Dedifferentiated amniotic fluid mesenchymal stem cell (primary cell): ENCODE measurements at regions not wholly inside any gene's neighbourhood (a gene's known extent, or its start where the extent isn't known, plus 50 kb on each side); places are given as distances from the start of the nearest gene placed in this dataset.
"Not testable (repeated sequence)": the region's sequence is repeated elsewhere in the genome, so short reads cannot be mapped to it uniquely, and the experiment has no call there.

Source experiments
- DNase-seq: peaks from one replicate; pipeline ENCODE4 v3.0.0-alpha.2; 2016; ENCODE audit errors: extremely low spot score

GRCh38 chr18:57882465-57882864 is 79.3 kb upstream of the ATP8B1 start:
- DNase-seq: no peak

GRCh38 chr18:57881818-57882413 is 78.8 kb upstream of the ATP8B1 start:
- peak; percentile 77 for DNase-seq

- DNase-seq: not testable (repeated sequence)
Observed at GRCh38 chr18:57879924-57880323, 76.8 kb upstream of the ATP8B1 start.

- DNase-seq: peak; percentile 16
Observed at GRCh38 chr18:57869221-57869620, 66.1 kb upstream of the ATP8B1 start.

GRCh38 chr18:57866355-57866754 is 63.2 kb upstream of the ATP8B1 start:
- DNase-seq: no peak

GRCh38 chr18:57864615-57865121 is 61.6 kb upstream of the ATP8B1 start:
- DNase-seq: no peak

GRCh38 chr18:57863706-57864105 is 60.6 kb upstream of the ATP8B1 start:
- no peak for DNase-seq

- DNase-seq: no peak
Observed at GRCh38 chr18:57859314-57859713, 56.2 kb upstream of the ATP8B1 start.

- no peak for DNase-seq
Observed at GRCh38 chr18:57856557-57857280, 53.6 kb upstream of the ATP8B1 start.

- no peak for DNase-seq
Observed at GRCh38 chr18:57856128-57856527, 53.0 kb upstream of the ATP8B1 start.

GRCh38 chr18:57855551-57855950 is 52.4 kb upstream of the ATP8B1 start:
- no peak for DNase-seq

- no peak for DNase-seq
Observed at GRCh38 chr18:57854726-57855125, 51.6 kb upstream of the ATP8B1 start.

- DNase-seq: no peak
Observed at GRCh38 chr18:57853864-57854263, 50.7 kb upstream of the ATP8B1 start.

GRCh38 chr18:57853133-57853532 is 50.0 kb upstream of the ATP8B1 start:
- no peak for DNase-seq
